GM18507 (cell line): ENCODE measurements at regions not wholly inside any gene's neighbourhood (a gene's known extent, or its start where the extent isn't known, plus 50 kb on each side); places are given as distances from the start of the nearest gene placed in this dataset.

ENCODE experiments used
- DNase-seq: peaks from one replicate; pipeline ENCODE4 v3.0.0; 2011; ENCODE audit warnings: low read depth; ENCODE audit not compliant: insufficient read length; ENCODE audit errors: extremely low spot score
- FAIRE-seq: peaks from 2 replicates; lab custom pipeline; 2011; peaks lifted over from hg19 to GRCh38; lab: Jason Lieb, UNC

GRCh38 chr10:132467464-132468149 lies 70.0 kb upstream of the INPP5A start:
- FAIRE-seq (no peak), DNase-seq (no peak)

- DNase-seq (no peak), FAIRE-seq (no peak)
Measured at GRCh38 chr10:132468216-132468615, 69.4 kb upstream of the INPP5A start.

GRCh38 chr10:132468651-132469050 lies 68.9 kb upstream of the INPP5A start:
- FAIRE-seq (no peak), DNase-seq (no peak)

- no peak for DNase-seq
Measured at GRCh38 chr10:132469197-132469884, 68.2 kb upstream of the INPP5A start.

GRCh38 chr10:132470410-132471124 lies 67.0 kb upstream of the INPP5A start:
- FAIRE-seq (no peak), DNase-seq (no peak)

More at GRCh38 chr10:132469197-132469884, 68.2 kb upstream of the INPP5A start:
- FAIRE-seq: no peak

- FAIRE-seq (no peak), DNase-seq (no peak)
Measured at GRCh38 chr10:132471125-132471451, 66.5 kb upstream of the INPP5A start.

- FAIRE-seq (no peak), DNase-seq (no peak)
Measured at GRCh38 chr10:132471484-132471883, 66.1 kb upstream of the INPP5A start.

- FAIRE-seq: peak; percentile 5
- no peak for DNase-seq
Measured at GRCh38 chr10:132475086-132475485, 62.5 kb upstream of the INPP5A start.

GRCh38 chr10:132476146-132477065 lies 61.2 kb upstream of the INPP5A start:
- FAIRE-seq (no peak), DNase-seq (no peak)

GRCh38 chr10:132477066-132477397 lies 60.6 kb upstream of the INPP5A start:
- FAIRE-seq: no peak
- DNase-seq: no peak

- no peak for FAIRE-seq
- DNase-seq: no peak
Measured at GRCh38 chr10:132477398-132478340, 59.9 kb upstream of the INPP5A start.

GRCh38 chr10:132478341-132479023 lies 59.1 kb upstream of the INPP5A start:
- FAIRE-seq (no peak), DNase-seq (no peak)

- FAIRE-seq: no peak
- no peak for DNase-seq
Measured at GRCh38 chr10:132479024-132479602, 58.5 kb upstream of the INPP5A start.

- FAIRE-seq: no peak
- DNase-seq: no peak
Measured at GRCh38 chr10:132479603-132480221, 57.9 kb upstream of the INPP5A start.

GRCh38 chr10:132480356-132480755 lies 57.2 kb upstream of the INPP5A start:
- FAIRE-seq (no peak), DNase-seq (no peak)

GRCh38 chr10:132481690-132482089 lies 55.9 kb upstream of the INPP5A start:
- FAIRE-seq (no peak), DNase-seq (no peak)

GRCh38 chr10:132482090-132482800 lies 55.3 kb upstream of the INPP5A start:
- DNase-seq (no peak), FAIRE-seq (no peak)
